ENCODE measurements at regions not wholly inside any gene's neighbourhood (a gene's known extent, or its start where the extent isn't known, plus 50 kb on each side); places are given as distances from the start of the nearest gene placed in this dataset.
A peak's percentile ranks its signal among the peaks of the same experiment; 100 is the strongest.

- no peak overlapping the region for H3K4me3 ChIP-seq (replicated peaks; ENCODE audit: low read depth, low read length)
- DNase-seq (ENCODE audit: low read depth) = no peak
- TF ChIP-seq, protein P1, sequence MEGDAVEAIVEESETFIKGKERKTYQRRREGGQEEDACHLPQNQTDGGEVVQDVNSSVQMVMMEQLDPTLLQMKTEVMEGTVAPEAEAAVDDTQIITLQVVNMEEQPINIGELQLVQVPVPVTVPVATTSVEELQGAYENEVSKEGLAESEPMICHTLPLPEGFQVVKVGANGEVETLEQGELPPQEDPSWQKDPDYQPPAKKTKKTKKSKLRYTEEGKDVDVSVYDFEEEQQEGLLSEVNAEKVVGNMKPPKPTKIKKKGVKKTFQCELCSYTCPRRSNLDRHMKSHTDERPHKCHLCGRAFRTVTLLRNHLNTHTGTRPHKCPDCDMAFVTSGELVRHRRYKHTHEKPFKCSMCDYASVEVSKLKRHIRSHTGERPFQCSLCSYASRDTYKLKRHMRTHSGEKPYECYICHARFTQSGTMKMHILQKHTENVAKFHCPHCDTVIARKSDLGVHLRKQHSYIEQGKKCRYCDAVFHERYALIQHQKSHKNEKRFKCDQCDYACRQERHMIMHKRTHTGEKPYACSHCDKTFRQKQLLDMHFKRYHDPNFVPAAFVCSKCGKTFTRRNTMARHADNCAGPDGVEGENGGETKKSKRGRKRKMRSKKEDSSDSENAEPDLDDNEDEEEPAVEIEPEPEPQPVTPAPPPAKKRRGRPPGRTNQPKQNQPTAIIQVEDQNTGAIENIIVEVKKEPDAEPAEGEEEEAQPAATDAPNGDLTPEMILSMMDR (IDR thresholded peaks at IDR 0.05; ENCODE audit: low read length, missing control alignments) = no peak
These were observed 60.1 kb upstream of the PRR23E start for GRCh38 chr3:127132876-127133275.

- TF ChIP-seq, protein P1 (IDR thresholded peaks at IDR 0.05; ENCODE audit: low read length, missing control alignments) = no peak
- no peak for DNase-seq (ENCODE audit: low read depth)
- no peak overlapping the region for H3K4me3 ChIP-seq (replicated peaks; ENCODE audit: low read depth, low read length)
These were observed 59.0 kb upstream of the PRR23E start for GRCh38 chr3:127133971-127134370.

DNA sequence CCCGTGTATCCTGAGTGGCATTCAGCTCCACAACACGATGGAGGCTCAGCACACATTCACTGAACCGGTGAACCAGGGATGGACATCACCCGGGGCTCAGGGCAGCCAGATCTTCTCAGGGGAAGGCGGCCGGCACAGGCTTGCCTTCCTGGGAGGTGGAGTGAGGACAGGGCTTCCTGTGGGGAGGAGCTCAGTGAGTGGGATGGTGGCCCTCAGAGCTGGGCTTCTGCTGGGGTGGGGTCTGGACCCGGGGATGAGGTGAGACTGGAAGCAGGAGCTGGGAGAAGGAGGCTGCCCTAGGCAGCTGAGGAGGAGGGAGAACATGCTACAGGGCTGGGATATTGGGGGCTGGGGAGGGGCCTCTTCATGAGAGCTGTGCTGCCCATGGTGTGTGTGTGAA, 58.5 kb upstream of the PRR23E start:
- no peak for DNase-seq (ENCODE audit: low read depth)
- TF ChIP-seq, protein P1 (IDR thresholded peaks at IDR 0.05; ENCODE audit: low read length, missing control alignments) = no peak
- H3K4me3 ChIP-seq (replicated peaks; ENCODE audit: low read depth, low read length) = no peak overlapping the region

DNA sequence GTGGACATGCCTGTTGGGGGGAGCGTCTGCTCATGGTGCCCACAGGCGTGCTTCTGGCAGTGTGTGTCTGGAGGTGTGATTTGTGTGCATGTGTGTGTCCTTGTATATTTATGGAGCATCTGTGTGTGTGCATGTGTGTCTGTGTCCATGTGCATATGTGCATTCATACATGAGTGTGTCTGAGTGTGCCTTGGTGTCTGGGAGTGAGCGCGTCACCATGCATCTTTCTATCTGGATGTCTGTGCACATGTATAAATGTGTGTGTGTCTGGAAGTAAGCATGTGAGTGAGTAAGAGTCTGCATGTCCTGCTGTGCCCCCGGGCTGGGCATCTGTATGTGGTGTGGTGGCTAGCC, 58.1 kb upstream of the PRR23E start:
- no peak overlapping the region for H3K4me3 ChIP-seq (replicated peaks; ENCODE audit: low read depth, low read length)

DNA sequence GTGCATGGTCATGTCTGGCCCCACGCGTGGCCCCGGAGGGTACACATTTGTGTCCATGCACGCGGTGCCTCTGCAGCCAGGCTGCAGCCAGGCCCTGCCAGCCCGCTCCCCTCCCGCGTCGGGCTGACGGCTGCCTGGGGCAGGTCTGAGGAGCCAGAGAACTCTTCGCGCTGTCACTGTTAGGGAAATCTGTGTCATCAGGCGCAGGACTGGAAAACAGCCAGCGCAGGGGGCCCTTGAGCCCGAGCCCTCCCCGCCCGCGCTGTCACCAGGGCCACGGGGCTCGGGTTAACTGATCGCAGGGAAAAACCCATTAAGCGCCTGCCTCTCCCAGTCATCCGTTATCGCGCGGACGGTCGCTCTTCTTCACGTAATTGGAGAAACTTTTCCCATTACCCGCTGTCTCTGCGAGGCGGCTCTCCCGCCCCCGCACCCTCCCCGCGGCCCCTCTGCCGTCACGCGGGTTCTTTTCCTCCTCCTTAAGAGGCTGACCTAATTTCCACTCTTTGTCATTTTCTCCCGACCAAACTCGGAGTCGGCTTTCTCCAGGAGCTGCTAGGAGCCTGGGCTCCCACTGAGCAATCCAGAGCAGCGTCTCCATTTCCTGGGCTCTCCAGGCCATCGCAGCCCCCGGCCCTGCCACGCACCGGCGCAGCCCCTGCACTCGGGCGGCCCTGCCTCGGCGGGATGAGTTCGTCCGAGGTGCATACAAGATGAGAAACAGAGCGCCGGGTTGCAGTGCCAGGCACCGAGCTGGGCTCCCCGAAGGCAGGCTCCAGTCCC, 57.5 kb upstream of the PRR23E start:
- TF ChIP-seq, protein P1 (IDR thresholded peaks at IDR 0.05; ENCODE audit: low read length, missing control alignments) = no peak
- peak; percentile 11 for DNase-seq (ENCODE audit: low read depth)
- H3K4me3 ChIP-seq (replicated peaks; ENCODE audit: low read depth, low read length) = no peak overlapping the region

More for the DNA sequence above, 58.1 kb upstream of the PRR23E start:
- TF ChIP-seq, protein P1 (IDR thresholded peaks at IDR 0.05; ENCODE audit: low read length, missing control alignments) = no peak
- DNase-seq (ENCODE audit: low read depth) = no peak

GRCh38 chr3:127136024-127136600, 56.8 kb upstream of the PRR23E start:
- H3K4me3 ChIP-seq (replicated peaks; ENCODE audit: low read depth, low read length) = no peak overlapping the region
- no peak for DNase-seq (ENCODE audit: low read depth)

More at GRCh38 chr3:127136024-127136600, 56.8 kb upstream of the PRR23E start:
- TF ChIP-seq, protein P1 (IDR thresholded peaks at IDR 0.05; ENCODE audit: low read length, missing control alignments) = no peak

All from fibroblast of pulmonary artery (primary cell).